WTC11 (cell line): ENCODE measurements at regions not wholly inside any gene's neighbourhood (a gene's known extent, or its start where the extent isn't known, plus 50 kb on each side); places are given as distances from the start of the nearest gene placed in this dataset.

Experiments used
- CREB1 ChIP-seq: sonication (generic); formaldehyde crosslinking; IDR thresholded peaks from 2 replicates; pipeline ENCODE4 v1.8.0; 2023; ENCODE audit warnings: mild to moderate bottlenecking, missing genetic modification reagents
- FOXP1 ChIP-seq: sonication (generic); formaldehyde crosslinking; IDR thresholded peaks from 2 replicates; pipeline ENCODE4 v1.8.0; 2022; ENCODE audit warnings: missing genetic modification reagents, mild to moderate bottlenecking, moderate library complexity, borderline replicate concordance
- MYBL2 ChIP-seq: sonication (generic); formaldehyde crosslinking; IDR thresholded peaks from 2 replicates; pipeline ENCODE4 v1.8.1; 2023; ENCODE audit warnings: mild to moderate bottlenecking, moderate library complexity, missing genetic modification reagents
- NFE2L1 ChIP-seq: sonication (generic); formaldehyde crosslinking; IDR thresholded peaks from 2 replicates; pipeline ENCODE4 v1.8.1; 2023; ENCODE audit warnings: missing genetic modification reagents
- NR2C2 ChIP-seq: sonication (generic); formaldehyde crosslinking; IDR thresholded peaks from 2 replicates; pipeline ENCODE4 v1.8.0; 2022; ENCODE audit warnings: mild to moderate bottlenecking, missing genetic modification reagents
- RELA ChIP-seq: sonication (generic); formaldehyde crosslinking; IDR thresholded peaks from 2 replicates; pipeline ENCODE4 v1.8.1; 2022; ENCODE audit warnings: missing genetic modification reagents, mild to moderate bottlenecking, borderline replicate concordance
- TF ChIP-seq, protein P1 (sequence below): sonication (generic); formaldehyde crosslinking; IDR thresholded peaks from 2 replicates; pipeline ENCODE4 v1.8.1; 2023; ENCODE audit warnings: mild to moderate bottlenecking, missing genetic modification reagents, borderline replicate concordance
- TF ChIP-seq, protein P2 (sequence below): fragments of 200-600 bp; IDR thresholded peaks from 2 replicates; pipeline ENCODE4 v1.8.0; 2022; ENCODE audit warnings: antibody characterized with exemption
- TF ChIP-seq, protein P3 (sequence below): sonication (generic); formaldehyde crosslinking; IDR thresholded peaks from 2 replicates; pipeline ENCODE4 v1.8.0; 2022; ENCODE audit warnings: mild to moderate bottlenecking, missing genetic modification reagents
- TF ChIP-seq, protein P4 (sequence below): sonication (generic); formaldehyde crosslinking; IDR thresholded peaks from 2 replicates; pipeline ENCODE4 v1.8.1; 2023; ENCODE audit warnings: mild to moderate bottlenecking, missing genetic modification reagents, moderate library complexity
- TF ChIP-seq, protein P5 (sequence below): sonication (generic); formaldehyde crosslinking; IDR thresholded peaks from 2 replicates; pipeline ENCODE4 v1.8.1; 2022; ENCODE audit warnings: mild to moderate bottlenecking, missing genetic modification reagents, moderate library complexity, borderline replicate concordance
- TF ChIP-seq, protein P6 (sequence below): sonication (generic); formaldehyde crosslinking; IDR thresholded peaks from 2 replicates; pipeline ENCODE4 v1.8.1; 2022; ENCODE audit warnings: mild to moderate bottlenecking, moderate library complexity, missing genetic modification reagents

DNA sequence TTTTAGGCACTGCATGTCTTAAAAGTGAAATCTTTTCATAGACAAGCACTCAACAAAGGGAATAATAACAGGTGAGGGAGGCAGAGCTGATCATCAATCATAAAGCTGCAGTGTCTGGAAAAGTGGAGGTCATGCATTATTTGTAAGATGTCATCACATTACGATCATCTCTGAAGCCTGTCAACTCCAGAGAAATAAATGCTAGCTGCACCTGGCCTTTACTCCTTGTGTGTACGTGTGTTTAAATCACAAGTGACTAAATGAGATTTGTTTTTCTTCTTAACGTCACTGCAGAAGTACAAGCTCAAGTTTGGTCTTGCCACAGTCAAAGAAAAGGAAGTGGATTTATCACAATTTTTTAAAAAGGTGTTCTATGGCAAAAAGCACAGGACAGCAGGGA is 275.5 kb upstream of the SGK1 start:
- no peak for TF ChIP-seq MYBL2
- TF ChIP-seq, protein P1, sequence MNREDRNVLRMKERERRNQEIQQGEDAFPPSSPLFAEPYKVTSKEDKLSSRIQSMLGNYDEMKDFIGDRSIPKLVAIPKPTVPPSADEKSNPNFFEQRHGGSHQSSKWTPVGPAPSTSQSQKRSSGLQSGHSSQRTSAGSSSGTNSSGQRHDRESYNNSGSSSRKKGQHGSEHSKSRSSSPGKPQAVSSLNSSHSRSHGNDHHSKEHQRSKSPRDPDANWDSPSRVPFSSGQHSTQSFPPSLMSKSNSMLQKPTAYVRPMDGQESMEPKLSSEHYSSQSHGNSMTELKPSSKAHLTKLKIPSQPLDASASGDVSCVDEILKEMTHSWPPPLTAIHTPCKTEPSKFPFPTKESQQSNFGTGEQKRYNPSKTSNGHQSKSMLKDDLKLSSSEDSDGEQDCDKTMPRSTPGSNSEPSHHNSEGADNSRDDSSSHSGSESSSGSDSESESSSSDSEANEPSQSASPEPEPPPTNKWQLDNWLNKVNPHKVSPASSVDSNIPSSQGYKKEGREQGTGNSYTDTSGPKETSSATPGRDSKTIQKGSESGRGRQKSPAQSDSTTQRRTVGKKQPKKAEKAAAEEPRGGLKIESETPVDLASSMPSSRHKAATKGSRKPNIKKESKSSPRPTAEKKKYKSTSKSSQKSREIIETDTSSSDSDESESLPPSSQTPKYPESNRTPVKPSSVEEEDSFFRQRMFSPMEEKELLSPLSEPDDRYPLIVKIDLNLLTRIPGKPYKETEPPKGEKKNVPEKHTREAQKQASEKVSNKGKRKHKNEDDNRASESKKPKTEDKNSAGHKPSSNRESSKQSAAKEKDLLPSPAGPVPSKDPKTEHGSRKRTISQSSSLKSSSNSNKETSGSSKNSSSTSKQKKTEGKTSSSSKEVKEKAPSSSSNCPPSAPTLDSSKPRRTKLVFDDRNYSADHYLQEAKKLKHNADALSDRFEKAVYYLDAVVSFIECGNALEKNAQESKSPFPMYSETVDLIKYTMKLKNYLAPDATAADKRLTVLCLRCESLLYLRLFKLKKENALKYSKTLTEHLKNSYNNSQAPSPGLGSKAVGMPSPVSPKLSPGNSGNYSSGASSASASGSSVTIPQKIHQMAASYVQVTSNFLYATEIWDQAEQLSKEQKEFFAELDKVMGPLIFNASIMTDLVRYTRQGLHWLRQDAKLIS: no peak
- TF ChIP-seq, protein P2, sequence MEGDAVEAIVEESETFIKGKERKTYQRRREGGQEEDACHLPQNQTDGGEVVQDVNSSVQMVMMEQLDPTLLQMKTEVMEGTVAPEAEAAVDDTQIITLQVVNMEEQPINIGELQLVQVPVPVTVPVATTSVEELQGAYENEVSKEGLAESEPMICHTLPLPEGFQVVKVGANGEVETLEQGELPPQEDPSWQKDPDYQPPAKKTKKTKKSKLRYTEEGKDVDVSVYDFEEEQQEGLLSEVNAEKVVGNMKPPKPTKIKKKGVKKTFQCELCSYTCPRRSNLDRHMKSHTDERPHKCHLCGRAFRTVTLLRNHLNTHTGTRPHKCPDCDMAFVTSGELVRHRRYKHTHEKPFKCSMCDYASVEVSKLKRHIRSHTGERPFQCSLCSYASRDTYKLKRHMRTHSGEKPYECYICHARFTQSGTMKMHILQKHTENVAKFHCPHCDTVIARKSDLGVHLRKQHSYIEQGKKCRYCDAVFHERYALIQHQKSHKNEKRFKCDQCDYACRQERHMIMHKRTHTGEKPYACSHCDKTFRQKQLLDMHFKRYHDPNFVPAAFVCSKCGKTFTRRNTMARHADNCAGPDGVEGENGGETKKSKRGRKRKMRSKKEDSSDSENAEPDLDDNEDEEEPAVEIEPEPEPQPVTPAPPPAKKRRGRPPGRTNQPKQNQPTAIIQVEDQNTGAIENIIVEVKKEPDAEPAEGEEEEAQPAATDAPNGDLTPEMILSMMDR: no peak
- TF ChIP-seq NR2C2 (CRISPR knock-in tag): no peak
- no peak for TF ChIP-seq FOXP1 (CRISPR knock-in tag)
- TF ChIP-seq NFE2L1 (CRISPR knock-in tag): no peak
- no peak for TF ChIP-seq RELA (CRISPR knock-in tag)
- TF ChIP-seq, protein P3, sequence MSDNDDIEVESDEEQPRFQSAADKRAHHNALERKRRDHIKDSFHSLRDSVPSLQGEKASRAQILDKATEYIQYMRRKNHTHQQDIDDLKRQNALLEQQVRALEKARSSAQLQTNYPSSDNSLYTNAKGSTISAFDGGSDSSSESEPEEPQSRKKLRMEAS (CRISPR knock-in tag): no peak
- TF ChIP-seq, protein P4, sequence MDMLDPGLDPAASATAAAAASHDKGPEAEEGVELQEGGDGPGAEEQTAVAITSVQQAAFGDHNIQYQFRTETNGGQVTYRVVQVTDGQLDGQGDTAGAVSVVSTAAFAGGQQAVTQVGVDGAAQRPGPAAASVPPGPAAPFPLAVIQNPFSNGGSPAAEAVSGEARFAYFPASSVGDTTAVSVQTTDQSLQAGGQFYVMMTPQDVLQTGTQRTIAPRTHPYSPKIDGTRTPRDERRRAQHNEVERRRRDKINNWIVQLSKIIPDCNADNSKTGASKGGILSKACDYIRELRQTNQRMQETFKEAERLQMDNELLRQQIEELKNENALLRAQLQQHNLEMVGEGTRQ (CRISPR knock-in tag): no peak
- TF ChIP-seq, protein P5, sequence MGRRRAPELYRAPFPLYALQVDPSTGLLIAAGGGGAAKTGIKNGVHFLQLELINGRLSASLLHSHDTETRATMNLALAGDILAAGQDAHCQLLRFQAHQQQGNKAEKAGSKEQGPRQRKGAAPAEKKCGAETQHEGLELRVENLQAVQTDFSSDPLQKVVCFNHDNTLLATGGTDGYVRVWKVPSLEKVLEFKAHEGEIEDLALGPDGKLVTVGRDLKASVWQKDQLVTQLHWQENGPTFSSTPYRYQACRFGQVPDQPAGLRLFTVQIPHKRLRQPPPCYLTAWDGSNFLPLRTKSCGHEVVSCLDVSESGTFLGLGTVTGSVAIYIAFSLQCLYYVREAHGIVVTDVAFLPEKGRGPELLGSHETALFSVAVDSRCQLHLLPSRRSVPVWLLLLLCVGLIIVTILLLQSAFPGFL (CRISPR knock-in tag): no peak
- no peak for TF ChIP-seq CREB1 (CRISPR knock-in tag)
- TF ChIP-seq, protein P6, sequence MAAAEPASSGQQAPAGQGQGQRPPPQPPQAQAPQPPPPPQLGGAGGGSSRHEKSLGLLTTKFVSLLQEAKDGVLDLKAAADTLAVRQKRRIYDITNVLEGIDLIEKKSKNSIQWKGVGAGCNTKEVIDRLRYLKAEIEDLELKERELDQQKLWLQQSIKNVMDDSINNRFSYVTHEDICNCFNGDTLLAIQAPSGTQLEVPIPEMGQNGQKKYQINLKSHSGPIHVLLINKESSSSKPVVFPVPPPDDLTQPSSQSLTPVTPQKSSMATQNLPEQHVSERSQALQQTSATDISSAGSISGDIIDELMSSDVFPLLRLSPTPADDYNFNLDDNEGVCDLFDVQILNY (CRISPR knock-in tag): no peak
